Gastroesophageal sphincter (tissue), 4 donors: ENCODE measurements at regions not wholly inside any gene's neighbourhood (a gene's known extent, or its start where the extent isn't known, plus 50 kb on each side); places are given as distances from the start of the nearest gene placed in this dataset.

ENCODE experiments used
- ATAC-seq: fragments of 150-250 bp; one replicate; pipeline ENCODE4 v1.9.1; 2016; ENCODE audit warnings: mild to moderate bottlenecking, moderate library complexity
- H3K27ac ChIP-seq, 4 donors: fragments of 200-600 bp; sonication (generic) in 3 of 4; 1 replicate in 3 of 4; 2 replicates in 1 of 4; pipeline ENCODE4 v1.5.1; 2016 to 2019
- H3K27me3 ChIP-seq: fragments of 200-600 bp; sonication (generic); one replicate; pipeline ENCODE4 v1.5.1; 2019
- H3K36me3 ChIP-seq, 2 donors: fragments of 200-600 bp; sonication (generic); one replicate each; pipeline ENCODE4 v1.5.1; 2019; ENCODE audit warnings: control low read depth in 1 of 2
- H3K4me1 ChIP-seq, 3 donors: fragments of 200-600 bp; sonication (generic); 1 replicate in 2 of 3; 2 replicates in 1 of 3; pipeline ENCODE4 v1.5.1; 2016 to 2019; ENCODE audit warnings: control low read depth in 2 of 3
- H3K4me3 ChIP-seq, 2 donors: fragments of 200-600 bp; sonication (generic); one replicate each; pipeline ENCODE4 v1.5.1; 2019; ENCODE audit warnings: mild to moderate bottlenecking in 1 of 2, moderate library complexity in 1 of 2
- H3K9me3 ChIP-seq, 3 donors: fragments of 200-600 bp; sonication (generic); one replicate each; pipeline ENCODE4 v1.5.1; 2017 to 2019; ENCODE audit warnings: control low read depth in 2 of 3
- CTCF ChIP-seq, 4 experiments: fragments of 200-600 bp in 2 of 4; fragments of 450-650 bp in 2 of 4; sonication (generic) in 1 of 4; IDR thresholded peaks; one replicate each; pipeline ENCODE4 v1.5.1; 2017 to 2019; ENCODE audit warnings: antibody characterized with exemption in 4 of 4, mild to moderate bottlenecking in 2 of 4, moderate library complexity in 2 of 4
- EP300 ChIP-seq: sonication (generic); formaldehyde crosslinking; IDR thresholded peaks from one replicate; pipeline ENCODE4 v1.6.1; 2017; ENCODE audit warnings: antibody characterized with exemption, mild to moderate bottlenecking
- POLR2A ChIP-seq, 2 donors: fragments of 450-650 bp; IDR thresholded peaks; one replicate each; pipeline ENCODE4 v1.6.1; 2017; ENCODE audit warnings: antibody characterized with exemption in 2 of 2, mild to moderate bottlenecking in 2 of 2, moderate library complexity in 1 of 2
- POLR2AphosphoS5 ChIP-seq: sonication (generic); formaldehyde crosslinking; IDR thresholded peaks from one replicate; pipeline ENCODE4 v1.6.1; 2017; ENCODE audit warnings: antibody characterized with exemption
- whole genome bisulfite sequencing, 2 donors: methylation state at CpG; one replicate each; pipeline ENCODE4 v1.1.5; 2018; ENCODE audit warnings: low coverage in 1 of 2; 5-methylcytosine and 5-hydroxymethylcytosine counted together

GRCh38 chr2:219714681-219715400, 87.4 kb downstream of the SLC4A3 start:
- WGBS, 2 donors: 100% methylated on average over 1 of the region's 1 CpG

GRCh38 chr2:219718066-219718465, 90.6 kb downstream of the SLC4A3 start:
- WGBS, 2 donors: 72 to 81% methylated on average over 2 of the region's 3 CpGs

More at GRCh38 chr2:219714681-219715400, 87.4 kb downstream of the SLC4A3 start:
- no peak for ATAC-seq
- peaks cover 21% of the 10 kb centered on the region for H3K27me3 ChIP-seq
- no peak overlapping the region for H3K4me3 ChIP-seq
- TF ChIP-seq EP300 (no peak), POLR2A (IDR thresholded peaks at IDR 0.05) (no peak), POLR2AphosphoS5 (no peak), CTCF (IDR thresholded peaks at IDR 0.05) (no peak)
- H3K9me3 ChIP-seq: no peaks in the 10 kb centered on the region
- no peaks in the 10 kb centered on the region for H3K4me1 ChIP-seq
- no peak overlapping the region for H3K27ac ChIP-seq
- no peaks in the 10 kb centered on the region for H3K36me3 ChIP-seq

GRCh38 chr2:219719521-219719920, 92.1 kb downstream of the SLC4A3 start:
- H3K4me1 ChIP-seq: no peaks in the 10 kb centered on the region
- ATAC-seq: no peak
- no peaks in the 10 kb centered on the region for H3K9me3 ChIP-seq
- H3K4me3 ChIP-seq: no peak overlapping the region
- TF ChIP-seq POLR2AphosphoS5 (no peak), CTCF (IDR thresholded peaks at IDR 0.05) (no peak), POLR2A (IDR thresholded peaks at IDR 0.05) (no peak), EP300 (no peak)
- H3K36me3 ChIP-seq: no peaks in the 10 kb centered on the region
- WGBS, 2 donors: 57 to 63% methylated on average over 4 of the region's 4 CpGs
- peaks cover 11% of the 10 kb centered on the region for H3K27me3 ChIP-seq
- no peak overlapping the region for H3K27ac ChIP-seq

More at GRCh38 chr2:219718066-219718465, 90.6 kb downstream of the SLC4A3 start:
- no peaks in the 10 kb centered on the region for H3K36me3 ChIP-seq
- H3K27me3 ChIP-seq: peaks cover 11% of the 10 kb centered on the region
- H3K4me1 ChIP-seq: no peaks in the 10 kb centered on the region
- no peaks in the 10 kb centered on the region for H3K9me3 ChIP-seq
- ATAC-seq: no peak
- TF ChIP-seq CTCF (IDR thresholded peaks at IDR 0.05): no peak
- TF ChIP-seq POLR2A (IDR thresholded peaks at IDR 0.05): no peak
- TF ChIP-seq EP300: no peak
- TF ChIP-seq POLR2AphosphoS5: no peak
- H3K27ac ChIP-seq: no peak overlapping the region
- H3K4me3 ChIP-seq: no peak overlapping the region

GRCh38 chr2:219720956-219721355, 93.5 kb downstream of the SLC4A3 start:
- Histone ChIP-seq H3K27me3 (peaks cover 11% of the 10 kb centered on the region), H3K27ac (no peak overlapping the region), H3K4me3 (no peak overlapping the region), H3K4me1 (no peaks in the 10 kb centered on the region), H3K36me3 (no peaks in the 10 kb centered on the region), H3K9me3 (no peaks in the 10 kb centered on the region)
- no peak for ATAC-seq
- 65 to 66% methylated on average over 6 of the region's 6 CpGs for WGBS, 2 donors
- TF ChIP-seq POLR2AphosphoS5: no peak
- no peak for TF ChIP-seq CTCF (IDR thresholded peaks at IDR 0.05)
- no peak for TF ChIP-seq POLR2A (IDR thresholded peaks at IDR 0.05)
- TF ChIP-seq EP300: no peak

GRCh38 chr2:219722276-219722879, 94.9 kb downstream of the SLC4A3 start:
- no peaks in the 10 kb centered on the region for H3K36me3 ChIP-seq
- H3K27me3 ChIP-seq: peaks cover 6% of the 10 kb centered on the region
- WGBS, 2 donors: 51 to 88% methylated on average over 4 to 8 of the region's 10 CpGs
- no peak overlapping the region for H3K27ac ChIP-seq
- no peaks in the 10 kb centered on the region for H3K9me3 ChIP-seq
- no peak for TF ChIP-seq CTCF (IDR thresholded peaks at IDR 0.05)
- no peak for TF ChIP-seq EP300
- TF ChIP-seq POLR2A (IDR thresholded peaks at IDR 0.05): no peak
- TF ChIP-seq POLR2AphosphoS5: no peak
- H3K4me1 ChIP-seq: no peaks in the 10 kb centered on the region
- H3K4me3 ChIP-seq: no peak overlapping the region
- no peak for ATAC-seq
